Activated T-helper 17 cell treated with anti-CD3 and anti-CD28 coated beads, Interleukin-2, amount 50 U/mL, for 72 hours (primary cell): ENCODE measurements at regions not wholly inside any gene's neighbourhood (a gene's known extent, or its start where the extent isn't known, plus 50 kb on each side); places are given as distances from the start of the nearest gene placed in this dataset.

ENCODE experiments used
- ATAC-seq: fragments of 150-1000 bp; cut with Tn5 transposase; replicated peaks from 2 replicates; pipeline ENCODE4 v1.10.0; 2021; ENCODE audit warnings: mild to moderate bottlenecking, moderate library complexity
- H3K27ac Mint-ChIP-seq: one replicate; pipeline ENCODE4 v1.8.0; 2022; ENCODE audit warnings: mixed read lengths
- H3K27me3 Mint-ChIP-seq: one replicate; pipeline ENCODE4 v1.8.0; 2022; ENCODE audit warnings: mixed read lengths
- H3K36me3 Mint-ChIP-seq: one replicate; pipeline ENCODE4 v1.8.0; 2022; ENCODE audit warnings: low read depth, mild to moderate bottlenecking, mixed read lengths
- H3K4me1 Mint-ChIP-seq: one replicate; pipeline ENCODE4 v1.8.0; 2022; ENCODE audit warnings: mixed read lengths
- H3K4me3 Mint-ChIP-seq: one replicate; pipeline ENCODE4 v1.8.0; 2022; ENCODE audit warnings: mild to moderate bottlenecking, mixed read lengths
- H3K9me3 Mint-ChIP-seq: one replicate; pipeline ENCODE4 v1.8.0; 2022; ENCODE audit warnings: mixed read lengths

DNA sequence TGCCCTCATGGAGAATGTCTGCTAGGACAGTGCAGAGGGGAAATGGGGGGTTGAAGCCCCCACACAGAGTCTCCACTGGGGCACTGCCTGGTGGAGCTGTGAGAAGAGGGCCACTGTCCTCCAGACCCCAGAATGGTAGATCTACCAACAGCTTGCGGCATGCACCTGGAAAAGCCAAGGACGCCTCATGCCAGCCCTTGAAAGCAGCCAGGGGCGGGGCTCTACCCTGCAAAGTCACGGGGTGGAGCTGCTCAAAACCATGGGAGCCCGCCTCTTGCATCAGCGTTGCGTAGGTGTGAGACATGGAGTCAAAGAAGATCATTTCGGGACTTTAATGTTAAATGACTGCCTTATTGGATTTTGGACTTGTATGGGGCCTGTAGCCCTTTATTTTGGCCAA lies 157.6 kb downstream of the DSEL start:
- Mint-ChIP-seq H3K9me3 (no peaks in the 10 kb centered on the region), H3K4me1 (peaks cover 10% of the 10 kb centered on the region), H3K36me3 (no peaks in the 10 kb centered on the region), H3K4me3 (peak overlapping the region; percentile 77), H3K27ac (no peak overlapping the region), H3K27me3 (no peaks in the 10 kb centered on the region)
- no peak for ATAC-seq

DNA sequence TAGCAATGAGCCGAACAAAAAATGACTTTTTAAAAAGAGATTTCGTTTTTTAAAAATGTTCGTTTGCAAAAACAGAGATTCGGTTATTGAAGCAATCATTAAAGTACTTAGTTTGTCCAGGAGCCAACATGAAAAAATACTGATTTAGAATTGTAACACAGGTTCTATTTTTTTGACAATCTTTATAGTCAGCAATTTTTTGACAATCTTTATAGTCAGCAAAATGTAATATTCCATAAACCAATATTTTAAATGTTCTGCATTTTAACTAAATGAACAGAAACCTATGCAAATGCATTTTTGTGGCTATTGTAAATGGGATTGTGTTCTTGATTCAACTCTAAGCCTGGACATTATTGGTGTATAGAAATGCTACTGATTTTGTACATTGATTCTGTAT lies 161.8 kb downstream of the DSEL start:
- no peak for ATAC-seq
- Mint-ChIP-seq H3K27me3 (no peaks in the 10 kb centered on the region), H3K27ac (no peak overlapping the region), H3K9me3 (peaks cover 4% of the 10 kb centered on the region), H3K4me3 (no peak overlapping the region), H3K36me3 (no peaks in the 10 kb centered on the region), H3K4me1 (no peaks in the 10 kb centered on the region)

DNA sequence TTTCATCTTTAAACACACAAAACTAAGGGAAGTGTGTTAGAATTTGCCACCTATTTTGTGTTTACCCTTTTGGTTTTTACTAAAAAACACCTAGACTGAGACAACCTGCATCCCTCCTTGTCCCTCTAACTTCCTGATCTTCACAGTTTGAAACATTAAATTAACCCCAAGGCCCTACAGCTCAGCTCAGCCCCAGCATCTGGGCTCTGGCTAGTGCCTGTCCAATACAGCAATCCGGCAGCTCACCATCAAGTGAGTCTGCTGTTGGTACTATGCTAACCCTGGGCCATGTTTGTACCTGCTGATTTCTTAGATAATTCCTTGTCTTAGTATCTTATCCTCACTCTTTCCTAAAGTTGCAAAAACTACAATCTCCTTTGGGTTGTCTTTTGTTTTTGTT lies 162.4 kb downstream of the DSEL start:
- no peaks in the 10 kb centered on the region for H3K27me3 Mint-ChIP-seq
- H3K4me1 Mint-ChIP-seq: no peaks in the 10 kb centered on the region
- ATAC-seq: no peak
- no peaks in the 10 kb centered on the region for H3K36me3 Mint-ChIP-seq
- H3K4me3 Mint-ChIP-seq: no peak overlapping the region
- no peak overlapping the region for H3K27ac Mint-ChIP-seq
- H3K9me3 Mint-ChIP-seq: peaks cover 4% of the 10 kb centered on the region

DNA sequence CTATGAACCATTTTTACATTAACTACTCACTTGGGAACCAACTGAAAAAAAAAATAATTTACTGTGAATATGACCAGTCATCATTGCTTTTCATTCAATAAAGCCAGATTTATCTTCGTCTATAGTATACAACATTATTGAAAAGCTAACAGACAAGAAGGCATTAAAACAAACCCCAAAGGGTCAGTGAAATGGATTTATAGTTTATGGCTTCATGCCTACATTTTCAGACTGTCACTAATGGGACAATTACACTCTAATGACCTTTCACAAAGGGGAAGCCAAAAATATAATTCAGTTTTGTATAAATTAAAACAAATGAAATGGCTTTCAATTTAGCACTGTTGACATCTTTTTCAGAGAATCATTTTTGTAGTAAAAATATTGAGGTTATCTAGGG lies 169.1 kb downstream of the DSEL start:
- no peaks in the 10 kb centered on the region for H3K36me3 Mint-ChIP-seq
- no peak for ATAC-seq
- peaks cover 4% of the 10 kb centered on the region for H3K9me3 Mint-ChIP-seq
- no peak overlapping the region for H3K4me3 Mint-ChIP-seq
- no peak overlapping the region for H3K27ac Mint-ChIP-seq
- no peaks in the 10 kb centered on the region for H3K4me1 Mint-ChIP-seq
- H3K27me3 Mint-ChIP-seq: no peaks in the 10 kb centered on the region

DNA sequence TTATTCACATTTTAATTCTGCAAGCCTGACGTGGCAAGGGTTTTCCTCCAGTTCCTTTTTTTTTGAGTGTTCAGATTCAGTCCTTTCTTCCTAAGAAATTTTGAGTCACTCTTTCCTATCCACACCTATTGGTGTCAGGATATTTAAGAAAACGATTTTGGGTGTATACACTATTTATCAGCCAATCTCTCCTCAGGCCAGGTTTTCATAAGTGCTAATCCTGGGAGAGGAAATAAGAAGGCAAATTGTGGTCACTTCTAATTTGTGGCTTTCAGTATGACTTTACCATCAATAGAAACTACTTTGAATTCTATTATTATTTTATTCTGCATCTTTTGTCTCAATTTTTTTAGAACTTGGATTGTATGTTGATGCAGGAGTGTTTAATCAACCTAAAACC lies 174.4 kb downstream of the DSEL start:
- Mint-ChIP-seq H3K36me3 (no peaks in the 10 kb centered on the region), H3K4me3 (no peak overlapping the region), H3K4me1 (no peaks in the 10 kb centered on the region), H3K9me3 (peaks cover 8% of the 10 kb centered on the region), H3K27me3 (no peaks in the 10 kb centered on the region), H3K27ac (no peak overlapping the region)
- peak; percentile 18 for ATAC-seq

DNA sequence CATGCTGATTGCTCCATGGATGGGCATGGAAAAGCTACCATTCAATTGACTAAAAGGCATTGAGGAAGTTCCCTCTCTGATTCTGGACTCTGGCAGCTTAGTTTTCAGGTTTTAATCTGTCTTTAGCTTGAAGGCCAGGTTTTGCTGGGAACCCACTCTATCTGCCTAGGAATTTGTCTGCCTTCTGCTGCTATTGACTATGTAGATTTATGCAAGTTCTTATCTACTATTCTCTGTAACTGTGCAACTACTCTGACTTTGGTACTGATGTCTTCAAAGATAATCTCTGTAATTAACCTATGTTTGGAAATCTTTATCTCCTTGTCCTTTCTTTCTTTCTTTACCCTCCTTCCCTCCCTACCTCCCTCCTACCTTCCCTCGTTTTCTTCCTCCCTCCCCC lies 178.8 kb downstream of the DSEL start:
- no peaks in the 10 kb centered on the region for H3K4me1 Mint-ChIP-seq
- no peaks in the 10 kb centered on the region for H3K36me3 Mint-ChIP-seq
- no peaks in the 10 kb centered on the region for H3K27me3 Mint-ChIP-seq
- no peak overlapping the region for H3K27ac Mint-ChIP-seq
- H3K4me3 Mint-ChIP-seq: no peak overlapping the region
- peaks cover 16% of the 10 kb centered on the region for H3K9me3 Mint-ChIP-seq
- ATAC-seq: no peak

DNA sequence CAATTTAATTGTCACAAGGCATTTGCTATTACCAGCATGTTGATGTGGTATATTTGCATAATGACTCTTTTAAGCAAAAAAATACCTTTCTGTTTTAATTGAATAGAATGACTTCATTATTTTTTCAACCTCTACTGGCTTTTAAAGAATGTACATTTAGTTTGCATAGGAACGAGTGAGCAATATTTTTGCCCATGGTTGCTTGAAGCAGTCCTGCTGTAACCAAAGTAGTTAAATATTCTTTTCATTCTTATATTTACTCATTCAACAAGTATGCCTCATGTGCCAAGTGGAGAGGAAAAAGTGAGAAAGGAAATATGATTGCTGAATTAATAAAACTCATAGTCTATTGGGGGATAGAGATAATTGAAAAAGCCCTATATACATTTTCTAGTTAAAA lies 184.7 kb downstream of the DSEL start:
- H3K4me3 Mint-ChIP-seq: no peak overlapping the region
- no peaks in the 10 kb centered on the region for H3K36me3 Mint-ChIP-seq
- H3K4me1 Mint-ChIP-seq: no peaks in the 10 kb centered on the region
- peaks cover 9% of the 10 kb centered on the region for H3K27me3 Mint-ChIP-seq
- peaks cover 13% of the 10 kb centered on the region for H3K9me3 Mint-ChIP-seq
- H3K27ac Mint-ChIP-seq: no peak overlapping the region
- ATAC-seq: no peak

DNA sequence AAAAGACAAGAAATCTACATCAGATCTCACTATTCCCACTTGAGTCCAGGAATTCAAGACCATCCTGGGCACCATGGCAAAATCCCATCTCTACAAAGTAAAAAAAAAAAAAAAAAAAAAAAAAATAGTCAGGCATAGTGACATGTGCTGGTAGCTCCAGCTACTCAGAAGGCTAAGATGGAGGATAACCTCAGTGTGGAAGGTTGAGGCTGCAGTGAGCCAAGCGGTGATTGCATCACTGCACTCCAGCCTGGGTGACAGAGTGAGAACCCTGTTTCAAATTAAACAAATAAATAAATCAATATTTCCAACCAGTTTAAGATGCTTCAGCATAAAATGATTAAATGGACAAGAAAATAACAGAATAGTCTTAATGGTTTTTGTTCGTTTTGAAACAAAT lies 197.4 kb downstream of the DSEL start:
- no peak for ATAC-seq
- Mint-ChIP-seq H3K27ac (no peak overlapping the region), H3K27me3 (no peaks in the 10 kb centered on the region), H3K36me3 (no peaks in the 10 kb centered on the region), H3K9me3 (no peaks in the 10 kb centered on the region), H3K4me3 (no peak overlapping the region), H3K4me1 (no peaks in the 10 kb centered on the region)

DNA sequence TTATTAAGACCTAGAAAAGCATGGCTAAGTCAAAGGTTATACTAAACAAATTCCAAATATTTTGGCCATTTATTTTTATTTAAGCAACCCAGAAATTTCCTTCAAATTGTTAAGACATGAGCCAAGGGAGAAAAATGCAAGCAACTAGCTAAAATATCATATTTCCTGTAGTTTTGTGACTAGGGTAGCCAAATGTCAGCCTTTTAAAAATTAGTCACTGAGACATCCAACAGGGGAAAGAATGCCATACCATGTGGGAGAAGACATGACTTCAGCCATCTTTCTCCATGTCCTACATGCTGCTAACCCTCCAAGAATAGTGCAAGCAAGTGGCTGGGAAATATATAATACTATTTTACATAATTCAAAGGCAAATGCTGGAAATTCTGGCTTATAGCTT lies 197.9 kb downstream of the DSEL start:
- H3K27me3 Mint-ChIP-seq: no peaks in the 10 kb centered on the region

DNA sequence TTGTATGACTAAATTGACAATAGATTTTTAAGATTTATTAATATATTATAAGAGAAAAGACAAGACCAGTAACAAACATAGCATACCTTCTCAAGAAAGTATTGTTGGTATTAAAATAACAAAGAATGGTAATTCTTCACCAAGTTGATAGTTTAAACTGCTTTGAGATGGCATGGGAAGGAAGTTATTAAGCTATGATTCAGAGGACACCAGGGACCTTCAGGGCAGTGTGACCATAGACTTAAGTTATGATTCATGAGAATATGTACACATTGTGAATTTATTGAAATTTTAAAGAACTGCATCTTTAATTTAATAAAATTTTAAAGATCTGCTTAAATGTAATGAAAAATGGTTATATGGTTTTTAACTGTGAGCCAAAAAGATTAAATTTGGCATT lies 205.7 kb downstream of the DSEL start:
- Mint-ChIP-seq H3K36me3 (no peaks in the 10 kb centered on the region), H3K4me3 (no peak overlapping the region), H3K4me1 (no peaks in the 10 kb centered on the region), H3K9me3 (no peaks in the 10 kb centered on the region), H3K27me3 (peaks cover 3% of the 10 kb centered on the region), H3K27ac (no peak overlapping the region)
- ATAC-seq: no peak

More for the DNA sequence above, 197.9 kb downstream of the DSEL start:
- Mint-ChIP-seq H3K9me3 (no peaks in the 10 kb centered on the region), H3K4me1 (no peaks in the 10 kb centered on the region), H3K27ac (no peak overlapping the region), H3K4me3 (no peak overlapping the region), H3K36me3 (no peaks in the 10 kb centered on the region)
- ATAC-seq: no peak

DNA sequence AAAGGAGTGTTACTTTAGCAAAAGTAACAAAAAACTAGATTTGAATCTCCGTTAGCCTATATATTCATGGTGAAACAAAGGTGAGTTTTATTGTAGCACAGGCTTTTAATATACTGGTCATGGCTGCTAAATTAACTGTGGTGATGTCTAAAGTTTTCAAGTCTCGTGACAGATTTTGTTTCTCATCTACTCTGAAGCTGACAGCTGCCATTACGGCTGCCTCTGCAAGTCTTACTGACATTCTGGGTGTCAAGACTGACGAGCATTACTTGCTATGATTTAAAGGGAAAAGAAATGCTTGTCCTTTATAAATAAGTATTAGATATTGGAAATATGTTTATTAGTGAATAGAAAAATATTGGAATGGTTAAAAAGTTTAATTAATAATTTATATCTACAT lies 207.7 kb downstream of the DSEL start:
- Mint-ChIP-seq H3K27me3 (peaks cover 3% of the 10 kb centered on the region), H3K36me3 (no peaks in the 10 kb centered on the region), H3K4me3 (no peak overlapping the region), H3K9me3 (no peaks in the 10 kb centered on the region), H3K4me1 (no peaks in the 10 kb centered on the region), H3K27ac (no peak overlapping the region)
- ATAC-seq: no peak

DNA sequence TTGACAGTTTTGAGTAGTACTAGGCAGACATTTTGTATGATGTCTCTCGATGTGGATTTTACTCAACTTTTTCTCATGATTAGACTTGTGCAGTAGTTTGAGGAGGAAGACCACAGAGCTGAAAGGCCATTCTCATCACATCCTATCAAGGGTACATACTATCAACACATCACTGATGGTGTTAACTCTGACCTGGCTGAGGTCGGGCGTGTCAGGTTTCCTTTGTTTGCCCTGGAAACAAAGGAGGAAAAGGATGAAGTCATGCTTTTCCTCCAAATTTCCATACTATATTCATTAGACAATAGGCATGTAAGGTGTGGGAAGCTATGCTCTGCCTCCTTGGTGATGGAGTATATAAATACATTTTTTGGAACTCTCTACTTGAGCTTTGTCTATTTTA lies 211.1 kb downstream of the DSEL start:
- no peak for ATAC-seq
- Mint-ChIP-seq H3K27ac (no peak overlapping the region), H3K4me1 (peaks cover 9% of the 10 kb centered on the region), H3K4me3 (no peak overlapping the region), H3K36me3 (no peaks in the 10 kb centered on the region), H3K9me3 (peaks cover 4% of the 10 kb centered on the region), H3K27me3 (peaks cover 3% of the 10 kb centered on the region)

DNA sequence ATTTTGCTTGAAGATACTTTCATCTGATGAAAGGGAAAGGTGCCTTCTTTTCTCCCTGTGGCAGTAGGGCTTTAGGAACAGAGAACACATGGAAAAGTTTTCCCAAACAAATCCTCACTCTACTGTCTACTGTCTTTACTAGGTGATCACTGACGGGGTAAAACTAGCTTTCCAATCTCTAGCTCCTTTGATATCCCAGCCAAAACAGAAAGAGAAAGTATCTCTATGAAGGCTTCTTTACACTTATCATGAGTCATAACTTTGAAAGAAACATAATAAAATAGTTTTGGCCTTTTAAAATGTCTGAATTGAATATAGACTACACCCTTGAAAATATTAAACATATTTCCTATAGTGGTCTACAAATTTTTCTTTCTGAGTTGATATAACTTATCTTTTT lies 214.5 kb downstream of the DSEL start:
- H3K27me3 Mint-ChIP-seq: no peaks in the 10 kb centered on the region
- H3K4me1 Mint-ChIP-seq: peaks cover 9% of the 10 kb centered on the region
- H3K9me3 Mint-ChIP-seq: peaks cover 7% of the 10 kb centered on the region
- peak; percentile 66 for ATAC-seq
- H3K36me3 Mint-ChIP-seq: no peaks in the 10 kb centered on the region
- H3K4me3 Mint-ChIP-seq: peak overlapping the region; percentile 62
- peak overlapping the region; percentile 89 for H3K27ac Mint-ChIP-seq

DNA sequence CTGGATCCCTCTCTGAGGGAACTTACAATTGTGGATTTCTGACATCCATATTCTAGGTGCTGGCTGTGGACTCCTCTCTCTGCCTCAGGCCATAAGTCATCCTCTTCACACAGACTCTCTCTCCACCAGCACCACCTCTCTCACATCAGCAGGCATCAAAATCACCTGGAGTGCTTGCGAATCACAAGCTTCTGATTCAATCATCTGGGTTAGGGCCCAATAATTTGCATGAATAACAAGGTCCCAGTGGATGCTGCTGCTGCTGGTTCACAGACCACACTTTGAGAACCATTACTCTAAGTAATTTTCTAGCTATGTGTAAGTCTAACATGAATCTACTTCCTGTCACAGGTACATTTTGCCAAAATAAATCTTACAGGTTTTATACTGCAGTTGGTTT lies 214.9 kb downstream of the DSEL start:
- H3K4me1 Mint-ChIP-seq: peaks cover 9% of the 10 kb centered on the region
- H3K4me3 Mint-ChIP-seq: peak overlapping the region; percentile 62
- H3K36me3 Mint-ChIP-seq: no peaks in the 10 kb centered on the region
- ATAC-seq: peak; percentile 77
- H3K27me3 Mint-ChIP-seq: no peaks in the 10 kb centered on the region
- H3K9me3 Mint-ChIP-seq: peaks cover 7% of the 10 kb centered on the region
- H3K27ac Mint-ChIP-seq: peak overlapping the region; percentile 89

DNA sequence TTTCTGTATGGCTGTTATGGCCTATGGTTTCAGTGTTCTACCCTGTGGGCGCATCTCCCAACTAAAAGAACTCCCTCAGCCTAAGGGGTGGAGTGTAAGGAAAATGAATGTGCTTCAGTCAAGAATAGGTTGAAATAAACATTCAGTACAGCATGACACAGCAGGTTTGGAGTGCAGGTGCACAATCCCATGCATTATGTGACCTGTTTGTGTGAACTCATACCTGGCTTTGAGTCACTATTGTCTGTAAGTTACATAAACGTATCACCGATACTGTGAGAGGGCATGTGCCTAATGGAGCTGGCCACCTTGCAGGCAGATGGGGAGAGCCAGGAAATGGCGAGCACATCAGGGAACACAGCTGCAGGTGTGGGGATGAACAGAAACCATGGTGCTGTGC lies 216.0 kb downstream of the DSEL start:
- H3K36me3 Mint-ChIP-seq: no peaks in the 10 kb centered on the region
- no peak overlapping the region for H3K4me3 Mint-ChIP-seq
- H3K27ac Mint-ChIP-seq: no peak overlapping the region
- H3K4me1 Mint-ChIP-seq: peaks cover 9% of the 10 kb centered on the region
- H3K27me3 Mint-ChIP-seq: no peaks in the 10 kb centered on the region
- no peak for ATAC-seq
- peaks cover 7% of the 10 kb centered on the region for H3K9me3 Mint-ChIP-seq

DNA sequence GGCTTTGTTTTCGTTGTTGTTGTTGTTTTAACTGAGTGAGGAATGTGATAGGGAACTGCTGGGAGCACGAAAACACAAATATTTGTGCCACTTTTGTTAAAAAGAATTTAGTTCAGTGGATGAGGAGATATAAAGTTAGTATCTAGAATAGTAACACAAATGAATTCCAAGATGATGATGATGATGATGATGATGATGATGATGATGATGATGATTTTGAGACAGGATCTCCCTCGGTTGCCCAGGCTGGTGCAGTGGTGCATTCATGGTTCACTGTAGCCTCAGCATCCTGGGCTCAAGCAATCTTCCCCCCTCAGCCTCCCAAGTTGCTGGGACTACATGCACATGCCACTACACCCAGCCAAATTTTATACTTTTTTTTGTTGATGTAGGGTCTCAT lies 223.7 kb downstream of the DSEL start:
- H3K27ac Mint-ChIP-seq: no peak overlapping the region
- peaks cover 6% of the 10 kb centered on the region for H3K9me3 Mint-ChIP-seq
- no peaks in the 10 kb centered on the region for H3K36me3 Mint-ChIP-seq
- H3K4me3 Mint-ChIP-seq: no peak overlapping the region
- no peak for ATAC-seq
- H3K4me1 Mint-ChIP-seq: no peaks in the 10 kb centered on the region
- no peaks in the 10 kb centered on the region for H3K27me3 Mint-ChIP-seq
